Endothelial cell of umbilical vein (primary cell): ENCODE measurements at regions not wholly inside any gene's neighbourhood (a gene's known extent, or its start where the extent isn't known, plus 50 kb on each side); places are given as distances from the start of the nearest gene placed in this dataset.

Source experiments
- BruUV-seq: library from RNA; stranded (reverse); fragments of 400-500 nt; replicated peaks from 2 replicates; lab custom pipeline; 2021; lab: Mats Ljungman, UMichigan
- CTCF ChIA-PET: fragments of 300-600, 350-600 bp; sonication (Branson Sonifier 250); formaldehyde crosslinking; loops from one replicate; lab custom pipeline; 2021; ENCODE audit warnings: antibody characterized with exemption, inconsistent platforms; lab: Charles Lee
- POLR2A ChIA-PET: fragments of 300-600, 350-600 bp; sonication (Branson Sonifier 250); formaldehyde crosslinking; loops from one replicate; lab custom pipeline; 2021; ENCODE audit warnings: antibody characterized with exemption, inconsistent platforms; lab: Charles Lee
- DNase-seq: peaks from one replicate; pipeline ENCODE4 v3.0.0-alpha.2; 2011; ENCODE audit warnings: low read depth, low spot score
- FAIRE-seq: peaks from 2 replicates; lab custom pipeline; 2011; peaks lifted over from hg19 to GRCh38; lab: Jason Lieb, UNC
- H2AFZ ChIP-seq: 2 replicates; pipeline ENCODE4 v1.6.0; 2012; ENCODE audit warnings: low read depth, low read length, control low read depth, inconsistent platforms
- H3K27ac ChIP-seq: 2 replicates; pipeline ENCODE4 v1.5.1; 2011; ENCODE audit warnings: low read depth, mild to moderate bottlenecking, control low read depth, low read length, moderate library complexity; ENCODE audit not compliant: insufficient read depth
- H3K27me3 ChIP-seq, 2 experiments: 2 replicates each; pipeline versions ENCODE4 v1.6.0 to v1.6.1; 2011; ENCODE audit warnings: low read length in 2 of 2, mixed read lengths in 1 of 2; ENCODE audit not compliant: control insufficient read depth in 2 of 2, insufficient read depth in 2 of 2
- H3K36me3 ChIP-seq, 2 experiments: 2 replicates in 1 of 2; 3 replicates in 1 of 2; pipeline ENCODE4 v1.5.1; 2011; ENCODE audit warnings: low read length in 2 of 2, mild to moderate bottlenecking in 1 of 2, moderate library complexity in 1 of 2; ENCODE audit not compliant: control insufficient read depth in 2 of 2, insufficient read depth in 2 of 2; ENCODE audit errors: extremely low read depth in 1 of 2
- H3K4me1 ChIP-seq: 3 replicates; pipeline ENCODE4 v1.5.1; 2011; ENCODE audit warnings: mild to moderate bottlenecking, low read length; ENCODE audit not compliant: control insufficient read depth, insufficient read depth; ENCODE audit errors: extremely low read depth
- H3K4me2 ChIP-seq: 2 replicates; pipeline ENCODE4 v1.6.1; 2011; ENCODE audit warnings: low read length, control low read depth, mixed read lengths; ENCODE audit not compliant: insufficient read depth
- H3K4me3 ChIP-seq, 3 experiments: fragments of 200-600 bp in 1 of 3; sonication (generic), shearing (Covaris generic) in 1 of 3; replicated peaks in 1 of 3; 2 replicates each; pipeline ENCODE4 v1.5.1; 2011 to 2016; ENCODE audit warnings: control low read depth in 3 of 3, low read length in 3 of 3, mild to moderate bottlenecking in 2 of 3, inconsistent platforms in 1 of 3, low read depth in 1 of 3, moderate library complexity in 1 of 3; ENCODE audit not compliant: insufficient read depth in 1 of 3
- H3K79me2 ChIP-seq: 2 replicates; pipeline ENCODE4 v1.6.0; 2012; ENCODE audit warnings: low read length, inconsistent platforms; ENCODE audit not compliant: control insufficient read depth, insufficient read depth
- H3K9ac ChIP-seq: replicated peaks from 2 replicates; pipeline ENCODE3; 2011; ENCODE audit warnings: low read length, control low read depth; ENCODE audit not compliant: insufficient read depth; ENCODE audit errors: extremely low read depth
- H3K9me1 ChIP-seq: replicated peaks from 3 replicates; pipeline ENCODE4 v1.6.0; 2011; ENCODE audit warnings: mild to moderate bottlenecking, low read length; ENCODE audit not compliant: control insufficient read depth, insufficient read depth; ENCODE audit errors: extremely low read depth
- H3K9me3 ChIP-seq: replicated peaks from 2 replicates; pipeline ENCODE4 v1.5.1; 2012; ENCODE audit warnings: low read length, inconsistent platforms; ENCODE audit not compliant: control insufficient read depth, insufficient read depth
- H4K20me1 ChIP-seq: replicated peaks from 2 replicates; pipeline ENCODE3; 2011; ENCODE audit warnings: mild to moderate bottlenecking, low read length; ENCODE audit not compliant: control insufficient read depth, insufficient read depth; ENCODE audit errors: extremely low read depth
- EZH2 ChIP-seq: IDR thresholded peaks from 2 replicates; pipeline ENCODE4 v1.6.1; 2012; ENCODE audit warnings: borderline replicate concordance, low read depth, mild to moderate bottlenecking, moderate library complexity, low read length, inconsistent platforms; ENCODE audit not compliant: severe bottlenecking
- FOS ChIP-seq: IDR thresholded peaks from 2 replicates; pipeline ENCODE4 v1.6.1; 2011; ENCODE audit warnings: mild to moderate bottlenecking, low read length, moderate library complexity, borderline replicate concordance; ENCODE audit not compliant: insufficient read depth
- GATA2 ChIP-seq: IDR thresholded peaks from 2 replicates; pipeline ENCODE4 v1.7.0; 2011; ENCODE audit warnings: low read depth, mild to moderate bottlenecking, moderate library complexity, mixed read lengths, low read length; ENCODE audit not compliant: insufficient read length, insufficient read depth
- JUN ChIP-seq: IDR thresholded peaks from 2 replicates; pipeline ENCODE4 v1.6.1; 2011; ENCODE audit warnings: borderline replicate concordance, low read depth; ENCODE audit not compliant: insufficient read length, insufficient read depth
- MYC ChIP-seq: IDR thresholded peaks from one replicate; pipeline ENCODE4 v1.6.1; 2011; ENCODE audit warnings: mild to moderate bottlenecking, low read depth, low read length
- POLR2A ChIP-seq: IDR thresholded peaks from 2 replicates; pipeline ENCODE4 v1.6.1; 2012; ENCODE audit warnings: low read depth, mild to moderate bottlenecking, control low read depth, low read length
- POLR2AphosphoS5 ChIP-seq: IDR thresholded peaks from 2 replicates; pipeline ENCODE4 v1.6.1; 2012; ENCODE audit warnings: low read depth, mild to moderate bottlenecking, control low read depth, low read length, moderate library complexity; ENCODE audit not compliant: insufficient read depth
- dilution Hi-C: fragments of 300-500 bp; cut with MboI; formaldehyde crosslinking; loops from one replicate; pipeline ENCODE4 v1.15.0; 2019; ENCODE audit warnings: low sequenced_read_pairs; ENCODE audit not compliant: extremely low pct_ligation_motif_present
- intact Hi-C: fragments of 100-400 bp; cut with micrococcal nuclease; formaldehyde crosslinking; loops from one replicate; pipeline ENCODE4 v1.10.0; 2022
- TF ChIP-seq, protein P1 (sequence below): IDR thresholded peaks from 2 replicates; pipeline ENCODE4 v1.6.1; 2011; ENCODE audit not compliant: insufficient read depth, insufficient read length
- TF ChIP-seq, protein P2 (sequence below), 2 donors: IDR thresholded peaks; 1 replicate in 1 of 2; 2 replicates in 1 of 2; pipeline ENCODE4 v1.5.1; 2011; ENCODE audit warnings: low read length in 2 of 2, mild to moderate bottlenecking in 2 of 2, moderate library complexity in 2 of 2, control low read depth in 1 of 2, inconsistent platforms in 1 of 2, low read depth in 1 of 2; ENCODE audit not compliant: insufficient read depth in 1 of 2; ENCODE audit errors: extremely low read depth in 1 of 2

DNA sequence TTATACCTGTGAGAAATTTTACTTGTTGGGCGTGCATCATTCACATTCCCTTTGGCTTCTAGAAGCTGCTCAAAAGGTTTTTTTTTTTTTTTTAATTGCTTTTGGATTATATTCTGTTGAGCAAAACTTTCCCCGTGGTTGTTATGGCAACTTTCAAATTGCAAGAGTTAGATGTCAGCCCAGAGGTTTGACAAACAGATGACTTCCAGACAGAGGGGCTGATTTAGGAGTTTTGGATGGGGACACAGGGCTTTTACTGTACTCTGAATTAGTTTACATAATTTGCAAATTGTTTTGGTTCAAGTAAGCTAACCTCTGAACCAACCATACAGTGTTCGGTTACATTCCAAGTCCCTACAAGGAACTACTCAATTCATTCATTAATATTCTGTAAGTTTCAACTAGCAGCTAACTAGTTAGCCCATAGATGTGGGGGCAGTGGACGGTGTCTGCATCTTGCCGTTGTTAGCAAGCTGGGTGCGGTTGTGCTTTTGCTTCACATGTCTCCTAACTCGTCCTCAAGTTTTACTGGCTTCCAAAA, 66.4 kb upstream of the JAZF1 start:
- POLR2A ChIA-PET = no interaction called here

DNA sequence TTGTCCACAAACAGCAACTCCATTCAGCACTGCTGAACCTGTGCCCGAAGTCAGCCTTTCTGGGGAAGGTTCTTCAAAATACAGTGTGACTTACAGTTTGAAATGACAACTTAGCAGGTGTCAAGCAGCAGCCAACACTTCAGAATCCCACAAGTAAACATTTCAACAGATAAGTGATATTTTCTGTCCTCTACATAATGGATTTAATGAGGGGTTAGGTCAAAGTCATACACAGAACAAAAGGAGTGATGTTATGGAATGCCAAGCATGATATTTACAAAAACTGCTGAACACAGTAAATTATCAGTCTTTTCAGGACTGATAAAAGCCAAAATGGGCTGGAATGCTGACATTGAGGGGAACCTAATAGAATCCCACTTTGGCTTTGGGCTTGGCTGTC, 77.6 kb upstream of the JAZF1 start:
- no peaks in the 10 kb centered on the region for H3K4me1 ChIP-seq
- no peak overlapping the region for H3K4me2 ChIP-seq
- H3K4me3 ChIP-seq = no peak overlapping the region
- ChIA-PET CTCF (no interaction called here), POLR2A (no interaction called here)
- no peak overlapping the region for H3K9ac ChIP-seq
- peaks cover 10 to 15% of the 10 kb centered on the region in 2 experiments for H3K27me3 ChIP-seq
- H3K9me1 ChIP-seq = no peaks in the 10 kb centered on the region
- no peak for FAIRE-seq
- intact Hi-C loops (no loop called here), dilution Hi-C loops (no loop called here)
- no peak overlapping the region for H3K27ac ChIP-seq
- H3K36me3 ChIP-seq = no peaks in the 10 kb centered on the region
- no peak for TF ChIP-seq POLR2A
- no peak for TF ChIP-seq MYC
- no peak for TF ChIP-seq JUN
- TF ChIP-seq, protein P1, sequence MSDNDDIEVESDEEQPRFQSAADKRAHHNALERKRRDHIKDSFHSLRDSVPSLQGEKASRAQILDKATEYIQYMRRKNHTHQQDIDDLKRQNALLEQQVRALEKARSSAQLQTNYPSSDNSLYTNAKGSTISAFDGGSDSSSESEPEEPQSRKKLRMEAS = no peak
- TF ChIP-seq, protein P2, sequence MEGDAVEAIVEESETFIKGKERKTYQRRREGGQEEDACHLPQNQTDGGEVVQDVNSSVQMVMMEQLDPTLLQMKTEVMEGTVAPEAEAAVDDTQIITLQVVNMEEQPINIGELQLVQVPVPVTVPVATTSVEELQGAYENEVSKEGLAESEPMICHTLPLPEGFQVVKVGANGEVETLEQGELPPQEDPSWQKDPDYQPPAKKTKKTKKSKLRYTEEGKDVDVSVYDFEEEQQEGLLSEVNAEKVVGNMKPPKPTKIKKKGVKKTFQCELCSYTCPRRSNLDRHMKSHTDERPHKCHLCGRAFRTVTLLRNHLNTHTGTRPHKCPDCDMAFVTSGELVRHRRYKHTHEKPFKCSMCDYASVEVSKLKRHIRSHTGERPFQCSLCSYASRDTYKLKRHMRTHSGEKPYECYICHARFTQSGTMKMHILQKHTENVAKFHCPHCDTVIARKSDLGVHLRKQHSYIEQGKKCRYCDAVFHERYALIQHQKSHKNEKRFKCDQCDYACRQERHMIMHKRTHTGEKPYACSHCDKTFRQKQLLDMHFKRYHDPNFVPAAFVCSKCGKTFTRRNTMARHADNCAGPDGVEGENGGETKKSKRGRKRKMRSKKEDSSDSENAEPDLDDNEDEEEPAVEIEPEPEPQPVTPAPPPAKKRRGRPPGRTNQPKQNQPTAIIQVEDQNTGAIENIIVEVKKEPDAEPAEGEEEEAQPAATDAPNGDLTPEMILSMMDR (IDR thresholded peaks at IDR 0.05; ENCODE audit: extremely low read depth in 1 of 2, insufficient read depth in 1 of 2, low read depth in 1 of 2, low read length in 2 of 2) = no peak
- TF ChIP-seq POLR2AphosphoS5 = no peak
- TF ChIP-seq GATA2 = no peak
- no peak for TF ChIP-seq FOS
- no peak for TF ChIP-seq EZH2
- no peak for DNase-seq
- H3K79me2 ChIP-seq = no peaks in the 10 kb centered on the region
- no peaks in the 10 kb centered on the region for H3K9me3 ChIP-seq
- no peak overlapping the region for H2AFZ ChIP-seq
- no TSS peak for BruUV-seq
- H4K20me1 ChIP-seq = no peaks in the 10 kb centered on the region

More for the DNA sequence above, 66.4 kb upstream of the JAZF1 start:
- intact Hi-C loops (no loop called here), dilution Hi-C loops (no loop called here)
- Histone ChIP-seq H3K9me1 (no peaks in the 10 kb centered on the region), H3K4me2 (no peak overlapping the region), H3K79me2 (no peaks in the 10 kb centered on the region), H4K20me1 (no peaks in the 10 kb centered on the region), H3K27me3 (no peaks in the 10 kb centered on the region), H3K4me3 (no peak overlapping the region), H3K4me1 (no peaks in the 10 kb centered on the region), H2AFZ (no peak overlapping the region), H3K9me3 (no peaks in the 10 kb centered on the region), H3K27ac (no peak overlapping the region), H3K9ac (no peak overlapping the region), H3K36me3 (no peaks in the 10 kb centered on the region)
- CTCF ChIA-PET = no interaction called here
- no peak for TF ChIP-seq POLR2AphosphoS5
- no peak for TF ChIP-seq JUN
- no peak for TF ChIP-seq MYC
- no peak for TF ChIP-seq EZH2
- TF ChIP-seq FOS = no peak
- TF ChIP-seq, protein P2 (IDR thresholded peaks at IDR 0.05; ENCODE audit: extremely low read depth in 1 of 2, insufficient read depth in 1 of 2, low read depth in 1 of 2, low read length in 2 of 2) = no peak
- TF ChIP-seq POLR2A = no peak
- no TSS peak for BruUV-seq
- FAIRE-seq = no peak
- no peak for DNase-seq
